ENCODE measurements at regions not wholly inside any gene's neighbourhood (a gene's known extent, or its start where the extent isn't known, plus 50 kb on each side); places are given as distances from the start of the nearest gene placed in this dataset.
"Not testable (repeated sequence)": the region's sequence is repeated elsewhere in the genome, so short reads cannot be mapped to it uniquely, and the experiment has no call there.

GRCh38 chr20:29497261-29497671 lies 1760.2 kb upstream of the DEFB115 start:
- TF ChIP-seq CTCF (IDR thresholded peaks at IDR 0.05; ENCODE audit: low read depth, low read length), result no peak
- no peak for DNase-seq (ENCODE audit: extremely low read depth, low read depth)

- not testable (repeated sequence) for DNase-seq (ENCODE audit: extremely low read depth, low read depth)
Measured at GRCh38 chr20:29497684-29498083, 1759.8 kb upstream of the DEFB115 start.

GRCh38 chr20:29500738-29501137 lies 1756.7 kb upstream of the DEFB115 start:
- DNase-seq (ENCODE audit: extremely low read depth, low read depth), result not testable (repeated sequence)

DNA sequence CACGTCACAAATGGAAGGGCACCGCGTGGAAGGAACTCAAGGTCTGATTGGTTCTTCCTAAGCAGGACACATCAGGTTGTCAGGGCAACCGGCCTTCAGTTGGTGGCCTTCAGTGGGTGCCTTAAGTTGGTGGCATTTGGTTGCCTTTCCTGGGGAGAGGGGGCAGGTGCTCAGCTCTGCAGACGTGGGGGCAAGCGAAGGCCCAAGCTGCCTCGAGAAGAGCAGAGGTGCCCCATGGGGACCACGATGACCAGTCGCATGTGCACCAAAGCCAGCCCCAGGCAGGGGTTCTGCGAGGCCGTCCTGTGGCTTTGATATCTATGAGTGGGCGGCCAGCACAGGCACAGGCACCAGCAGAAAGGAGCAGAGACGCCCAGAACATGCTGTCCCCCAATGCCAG lies 1742.8 kb upstream of the DEFB115 start:
- not testable (repeated sequence) for DNase-seq (ENCODE audit: extremely low read depth, low read depth)

- not testable (repeated sequence) for DNase-seq (ENCODE audit: extremely low read depth, low read depth)
Measured at GRCh38 chr20:29516847-29517246, 1740.6 kb upstream of the DEFB115 start.

- not testable (repeated sequence) for DNase-seq (ENCODE audit: extremely low read depth, low read depth)
- TF ChIP-seq CTCF (IDR thresholded peaks at IDR 0.05; ENCODE audit: low read depth, low read length), result peak; percentile 6
Measured at GRCh38 chr20:29519610-29520241, 1737.7 kb upstream of the DEFB115 start.

- DNase-seq (ENCODE audit: extremely low read depth, low read depth), result not testable (repeated sequence)
Measured at GRCh38 chr20:29533566-29534177, 1723.8 kb upstream of the DEFB115 start.

GRCh38 chr20:29566901-29567635 lies 1690.4 kb upstream of the DEFB115 start:
- not testable (repeated sequence) for DNase-seq (ENCODE audit: extremely low read depth, low read depth)

GRCh38 chr20:29567671-29568070 lies 1689.8 kb upstream of the DEFB115 start:
- not testable (repeated sequence) for DNase-seq (ENCODE audit: extremely low read depth, low read depth)

DNA sequence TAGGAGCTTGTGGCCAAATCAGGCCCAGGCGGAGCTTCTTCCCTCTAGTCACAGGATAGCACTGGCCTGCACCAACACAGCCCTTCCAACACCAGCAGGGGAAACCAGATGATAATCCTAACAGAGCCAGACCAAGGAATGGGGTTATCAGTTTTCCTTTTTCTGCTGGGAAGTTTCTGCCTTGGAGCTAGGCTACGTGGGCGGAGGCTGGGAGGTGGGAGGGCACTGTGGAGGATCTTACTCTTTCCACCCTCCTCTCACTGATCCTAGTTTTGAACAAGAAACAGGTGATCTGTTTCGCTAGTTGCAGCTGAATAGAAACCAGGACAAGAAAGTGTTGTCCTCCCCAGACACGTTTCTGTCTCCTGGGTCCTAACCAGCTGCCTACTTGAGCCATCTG lies 1687.3 kb upstream of the DEFB115 start:
- not testable (repeated sequence) for DNase-seq (ENCODE audit: extremely low read depth, low read depth)

DNA sequence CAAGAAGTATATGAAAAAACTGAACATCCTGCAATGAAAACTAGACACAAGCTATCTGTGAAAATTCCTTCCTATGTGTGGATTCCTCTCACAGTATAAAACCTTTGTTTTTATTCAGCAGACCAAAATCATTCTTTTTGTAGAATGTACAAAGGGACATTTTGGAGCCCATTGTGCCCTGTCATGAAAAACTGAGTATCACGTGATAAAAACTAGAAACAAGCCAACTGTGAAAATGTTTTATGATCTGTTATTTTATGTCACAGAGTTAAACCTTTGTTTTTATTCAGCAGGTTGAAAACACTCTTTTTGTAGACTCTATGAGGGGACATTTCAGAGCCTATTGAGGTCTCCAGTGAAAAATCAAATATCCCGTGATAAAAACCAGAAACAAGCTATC lies 1667.9 kb upstream of the DEFB115 start:
- DNase-seq (ENCODE audit: extremely low read depth, low read depth), result not testable (repeated sequence)

- not testable (repeated sequence) for DNase-seq (ENCODE audit: extremely low read depth, low read depth)
Measured at GRCh38 chr20:29604163-29604562, 1653.3 kb upstream of the DEFB115 start.

DNA sequence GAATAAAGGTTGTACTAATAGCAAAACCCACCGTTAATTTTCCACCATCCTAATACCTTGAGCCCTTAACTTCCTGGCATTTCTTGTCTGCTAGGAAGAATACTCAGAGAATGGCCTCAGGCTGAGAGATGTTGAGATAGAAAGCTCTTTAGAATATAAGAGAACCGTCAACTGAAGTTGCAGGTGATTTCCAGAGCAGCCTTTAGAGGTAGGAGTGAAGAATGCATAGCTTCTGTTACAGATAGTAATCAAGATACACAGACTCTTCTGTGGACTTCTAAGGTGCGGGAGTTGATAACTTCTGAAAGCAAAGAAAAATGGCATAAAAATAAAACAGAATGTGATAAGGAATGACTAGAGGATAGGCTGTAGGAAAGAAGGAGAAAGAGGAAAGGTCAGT lies 1651.3 kb upstream of the DEFB115 start:
- DNase-seq (ENCODE audit: extremely low read depth, low read depth), result not testable (repeated sequence)

- not testable (repeated sequence) for DNase-seq (ENCODE audit: extremely low read depth, low read depth)
Measured at GRCh38 chr20:29629395-29629794, 1628.1 kb upstream of the DEFB115 start.

Measured in AG09319 (cell line).